Parathyroid adenoma (tissue), 2 donors: ENCODE measurements at regions not wholly inside any gene's neighbourhood (a gene's known extent, or its start where the extent isn't known, plus 50 kb on each side); places are given as distances from the start of the nearest gene placed in this dataset.

Experiments used
- H2AFZ ChIP-seq: fragments of 300-600 bp; sonication (generic); one replicate; pipeline ENCODE4 v1.7.0; 2017; ENCODE audit warnings: antibody characterized with exemption, mild to moderate bottlenecking
- H3K27ac ChIP-seq: fragments of 300-600 bp; sonication (generic); one replicate; pipeline ENCODE4 v1.7.0; 2017
- H3K27me3 ChIP-seq: fragments of 300-600 bp; sonication (generic); one replicate; pipeline ENCODE4 v1.7.0; 2017; ENCODE audit warnings: low read length; ENCODE audit not compliant: control insufficient read depth, insufficient read depth
- H3K36me3 ChIP-seq: fragments of 300-600 bp; sonication (generic); one replicate; pipeline ENCODE4 v1.7.0; 2017; ENCODE audit warnings: low read length; ENCODE audit not compliant: control insufficient read depth, insufficient read depth
- H3K4me1 ChIP-seq: fragments of 300-600 bp; sonication (generic); one replicate; pipeline ENCODE4 v1.7.0; 2017; ENCODE audit warnings: control low read depth
- H3K4me2 ChIP-seq: fragments of 300-600 bp; sonication (generic); one replicate; pipeline ENCODE4 v1.7.0; 2017; ENCODE audit warnings: low read length
- H3K4me3 ChIP-seq: fragments of 300-600 bp; sonication (generic); one replicate; pipeline ENCODE4 v1.7.0; 2017; ENCODE audit warnings: low read depth, low read length
- H3K79me2 ChIP-seq: fragments of 300-600 bp; sonication (generic); one replicate; pipeline ENCODE4 v1.7.0; 2017; ENCODE audit warnings: control low read depth
- H3K9ac ChIP-seq: fragments of 300-600 bp; sonication (generic); one replicate; pipeline ENCODE4 v1.7.0; 2017; ENCODE audit warnings: mild to moderate bottlenecking
- H3K9me3 ChIP-seq: fragments of 300-600 bp; sonication (generic); one replicate; pipeline ENCODE4 v1.7.0; 2017; ENCODE audit warnings: low read length; ENCODE audit not compliant: control insufficient read depth
- TF ChIP-seq, protein P1 (sequence below): fragments of 300-600 bp; sonication (generic); IDR thresholded peaks from one replicate; pipeline ENCODE4 v1.7.0; 2017; ENCODE audit warnings: antibody characterized with exemption, mild to moderate bottlenecking
- donor health status: primary hyperparathyroidism.

DNA sequence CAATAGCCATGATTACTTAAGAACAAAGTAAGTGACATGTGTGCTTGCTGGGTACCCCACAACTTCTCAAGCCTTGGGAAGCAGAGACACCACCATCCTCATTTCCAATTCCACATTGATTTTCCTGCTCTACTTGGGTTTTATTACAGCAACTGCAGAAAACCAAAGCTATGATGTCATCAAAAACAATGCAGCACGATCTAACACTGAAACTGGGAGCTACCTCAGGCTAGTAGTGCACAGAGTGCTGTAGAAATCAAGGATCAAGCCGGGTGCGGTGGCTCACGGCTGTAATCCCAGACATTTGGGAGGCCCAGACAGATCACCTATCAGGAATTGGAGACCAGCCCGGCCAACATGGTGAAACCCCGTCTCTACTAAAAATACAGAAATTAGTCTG is 174.4 kb upstream of the MSX2 start:
- Histone ChIP-seq H3K4me3 (no peak overlapping the region), H3K9ac (no peak overlapping the region), H3K36me3 (no peaks in the 10 kb centered on the region), H3K9me3 (no peaks in the 10 kb centered on the region), H3K79me2 (no peaks in the 10 kb centered on the region), H3K4me1 (peaks cover 14% of the 10 kb centered on the region), H3K27me3 (no peaks in the 10 kb centered on the region), H3K4me2 (no peak overlapping the region), H2AFZ (peak overlapping the region; percentile 36), H3K27ac (no peak overlapping the region)
- TF ChIP-seq, protein P1, sequence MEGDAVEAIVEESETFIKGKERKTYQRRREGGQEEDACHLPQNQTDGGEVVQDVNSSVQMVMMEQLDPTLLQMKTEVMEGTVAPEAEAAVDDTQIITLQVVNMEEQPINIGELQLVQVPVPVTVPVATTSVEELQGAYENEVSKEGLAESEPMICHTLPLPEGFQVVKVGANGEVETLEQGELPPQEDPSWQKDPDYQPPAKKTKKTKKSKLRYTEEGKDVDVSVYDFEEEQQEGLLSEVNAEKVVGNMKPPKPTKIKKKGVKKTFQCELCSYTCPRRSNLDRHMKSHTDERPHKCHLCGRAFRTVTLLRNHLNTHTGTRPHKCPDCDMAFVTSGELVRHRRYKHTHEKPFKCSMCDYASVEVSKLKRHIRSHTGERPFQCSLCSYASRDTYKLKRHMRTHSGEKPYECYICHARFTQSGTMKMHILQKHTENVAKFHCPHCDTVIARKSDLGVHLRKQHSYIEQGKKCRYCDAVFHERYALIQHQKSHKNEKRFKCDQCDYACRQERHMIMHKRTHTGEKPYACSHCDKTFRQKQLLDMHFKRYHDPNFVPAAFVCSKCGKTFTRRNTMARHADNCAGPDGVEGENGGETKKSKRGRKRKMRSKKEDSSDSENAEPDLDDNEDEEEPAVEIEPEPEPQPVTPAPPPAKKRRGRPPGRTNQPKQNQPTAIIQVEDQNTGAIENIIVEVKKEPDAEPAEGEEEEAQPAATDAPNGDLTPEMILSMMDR, result no peak

DNA sequence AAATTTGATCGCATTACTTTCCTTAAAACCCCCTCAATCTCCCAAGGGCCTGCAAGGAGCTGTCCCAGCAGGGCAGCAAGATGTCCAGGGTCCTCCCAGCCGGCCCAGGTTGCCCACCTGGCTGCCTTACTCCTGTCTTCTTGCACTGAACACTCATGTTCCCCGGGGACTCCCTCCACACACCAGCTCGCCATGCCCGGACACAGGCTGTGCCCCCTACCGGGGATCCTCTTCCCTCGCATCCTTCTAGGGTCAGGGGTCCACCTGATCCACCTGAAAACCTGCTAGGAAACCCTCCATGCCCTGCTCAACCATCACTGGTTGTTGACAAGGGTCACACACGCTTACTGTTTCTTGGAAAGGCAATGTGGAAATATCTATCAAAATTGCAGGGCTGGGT is 172.0 kb upstream of the MSX2 start:
- H3K9ac ChIP-seq, result no peak overlapping the region
- H3K4me2 ChIP-seq, result no peak overlapping the region
- H3K79me2 ChIP-seq, result no peaks in the 10 kb centered on the region
- TF ChIP-seq, protein P1, result no peak
- H2AFZ ChIP-seq, result no peak overlapping the region
- H3K27me3 ChIP-seq, result no peaks in the 10 kb centered on the region
- no peak overlapping the region for H3K27ac ChIP-seq
- no peak overlapping the region for H3K4me3 ChIP-seq
- no peaks in the 10 kb centered on the region for H3K9me3 ChIP-seq
- H3K4me1 ChIP-seq, result peaks cover 14% of the 10 kb centered on the region
- no peaks in the 10 kb centered on the region for H3K36me3 ChIP-seq

DNA sequence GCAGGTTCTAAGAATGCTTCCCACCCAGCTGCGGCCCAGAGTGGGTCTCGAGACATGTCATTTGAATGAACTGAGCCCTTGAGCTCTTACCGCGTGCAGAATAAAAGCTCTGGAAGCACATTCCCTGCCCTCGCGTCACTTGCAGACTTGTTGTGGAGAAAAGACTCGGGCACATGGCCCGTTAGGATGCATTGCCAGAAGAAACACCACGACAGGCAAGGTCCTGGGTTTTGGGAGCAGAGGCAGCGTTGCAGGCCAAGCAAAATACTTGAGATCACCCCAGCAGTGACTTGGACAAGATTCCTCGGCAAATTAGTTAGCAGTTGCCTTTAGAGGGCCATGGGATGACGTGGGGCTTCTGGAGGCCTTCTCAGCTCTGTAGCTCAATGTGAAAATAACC is 170.8 kb upstream of the MSX2 start:
- H3K27me3 ChIP-seq, result no peaks in the 10 kb centered on the region
- no peaks in the 10 kb centered on the region for H3K36me3 ChIP-seq
- no peak overlapping the region for H3K4me3 ChIP-seq
- no peaks in the 10 kb centered on the region for H3K9me3 ChIP-seq
- no peak overlapping the region for H3K9ac ChIP-seq
- peaks cover 10% of the 10 kb centered on the region for H3K4me1 ChIP-seq
- H2AFZ ChIP-seq, result no peak overlapping the region
- H3K79me2 ChIP-seq, result no peaks in the 10 kb centered on the region
- H3K4me2 ChIP-seq, result no peak overlapping the region
- H3K27ac ChIP-seq, result no peak overlapping the region
- TF ChIP-seq, protein P1, result no peak

DNA sequence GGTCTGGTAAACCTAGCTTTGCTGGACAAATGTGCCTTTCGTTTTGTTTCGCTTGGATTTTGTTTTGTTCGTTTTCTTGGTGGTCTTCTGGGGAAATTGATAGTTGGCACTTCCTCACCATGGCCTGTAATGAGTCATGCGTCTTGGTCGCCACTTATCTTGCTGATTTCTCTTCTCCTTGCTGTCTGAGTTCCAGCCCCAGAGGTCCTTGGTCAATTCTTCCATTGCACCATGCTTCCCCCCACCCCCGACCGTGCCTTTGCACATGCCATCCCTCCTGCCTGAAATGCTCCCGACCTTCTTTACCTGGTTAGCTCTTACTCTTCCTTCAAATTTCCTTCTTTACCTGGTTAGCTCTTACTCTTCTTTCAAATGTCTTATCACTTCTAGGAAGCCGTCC is 168.7 kb upstream of the MSX2 start:
- Histone ChIP-seq H3K4me1 (peaks cover 6% of the 10 kb centered on the region), H2AFZ (no peak overlapping the region), H3K36me3 (no peaks in the 10 kb centered on the region), H3K9me3 (no peaks in the 10 kb centered on the region), H3K27me3 (no peaks in the 10 kb centered on the region), H3K9ac (no peak overlapping the region), H3K4me3 (no peak overlapping the region), H3K4me2 (no peak overlapping the region), H3K27ac (no peak overlapping the region), H3K79me2 (no peaks in the 10 kb centered on the region)
- TF ChIP-seq, protein P1, result no peak

DNA sequence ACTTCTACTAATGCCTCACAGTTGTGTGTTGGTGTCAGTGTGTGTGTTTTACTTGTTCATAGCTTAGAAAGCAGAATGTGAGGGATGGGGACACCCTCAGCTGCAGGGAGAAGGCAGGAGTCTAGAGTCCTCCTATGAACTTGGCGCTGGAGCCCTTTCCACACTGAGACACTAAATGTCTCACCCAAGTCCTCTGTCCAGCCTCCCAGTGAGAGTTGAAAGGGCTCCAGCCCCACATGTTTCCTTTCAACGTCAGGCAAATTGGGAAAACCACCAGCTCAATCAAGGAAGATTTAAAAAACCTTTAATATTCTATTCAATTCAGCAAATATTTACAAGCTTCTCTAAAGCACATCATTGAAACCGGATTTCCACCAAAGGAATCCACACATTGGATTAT is 167.6 kb upstream of the MSX2 start:
- TF ChIP-seq, protein P1, result no peak
- Histone ChIP-seq H3K79me2 (no peaks in the 10 kb centered on the region), H3K27me3 (no peaks in the 10 kb centered on the region)

More for the DNA sequence above, 167.6 kb upstream of the MSX2 start:
- no peaks in the 10 kb centered on the region for H3K9me3 ChIP-seq
- peaks cover 6% of the 10 kb centered on the region for H3K4me1 ChIP-seq
- H3K36me3 ChIP-seq, result no peaks in the 10 kb centered on the region
- no peak overlapping the region for H3K9ac ChIP-seq
- H3K4me2 ChIP-seq, result no peak overlapping the region
- no peak overlapping the region for H2AFZ ChIP-seq
- no peak overlapping the region for H3K4me3 ChIP-seq
- no peak overlapping the region for H3K27ac ChIP-seq
